Omental fat pad (tissue), 3 donors: ENCODE measurements at regions not wholly inside any gene's neighbourhood (a gene's known extent, or its start where the extent isn't known, plus 50 kb on each side); places are given as distances from the start of the nearest gene placed in this dataset.

Source experiments
- ATAC-seq: fragments of 150-250 bp; one replicate; pipeline ENCODE4 v1.9.1; 2016; ENCODE audit warnings: mild to moderate bottlenecking, moderate library complexity; ENCODE audit not compliant: low FRiP score
- DNase-seq: peaks from one replicate; pipeline ENCODE4 v3.0.0-alpha.2; 2019; ENCODE audit warnings: low spot score
- CTCF ChIP-seq, 3 donors: fragments of 450-650 bp; IDR thresholded peaks; one replicate each; pipeline ENCODE4 v1.5.1; 2016 to 2017; ENCODE audit warnings: antibody characterized with exemption in 3 of 3, mild to moderate bottlenecking in 3 of 3, moderate library complexity in 2 of 3

DNA sequence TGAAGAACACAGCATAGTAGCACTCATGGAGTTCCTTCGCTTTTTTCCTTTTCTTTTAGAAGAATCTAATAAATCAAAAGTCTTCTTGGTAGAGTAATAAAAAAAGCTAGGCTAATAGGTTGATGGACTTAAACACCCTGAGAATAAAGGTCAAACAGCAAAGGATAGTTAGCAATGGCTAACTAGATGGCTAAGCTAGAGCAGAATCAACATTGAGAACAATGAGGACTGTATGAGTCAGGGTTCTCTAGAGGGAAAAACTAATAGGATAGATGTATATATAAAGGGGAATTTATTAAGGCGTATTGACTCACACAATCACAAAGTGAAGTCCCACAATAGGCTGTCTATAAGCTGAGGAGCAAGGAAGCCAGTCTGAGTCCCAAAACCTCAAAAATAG lies 550.9 kb downstream of the GLUD2 start:
- no peak for DNase-seq
- TF ChIP-seq CTCF (IDR thresholded peaks at IDR 0.05): no peak
- no peak for ATAC-seq

- DNase-seq (no peak), ATAC-seq (no peak)
Measured at GRCh38 chrX:121635141-121635540, 587.7 kb downstream of the GLUD2 start.

DNA sequence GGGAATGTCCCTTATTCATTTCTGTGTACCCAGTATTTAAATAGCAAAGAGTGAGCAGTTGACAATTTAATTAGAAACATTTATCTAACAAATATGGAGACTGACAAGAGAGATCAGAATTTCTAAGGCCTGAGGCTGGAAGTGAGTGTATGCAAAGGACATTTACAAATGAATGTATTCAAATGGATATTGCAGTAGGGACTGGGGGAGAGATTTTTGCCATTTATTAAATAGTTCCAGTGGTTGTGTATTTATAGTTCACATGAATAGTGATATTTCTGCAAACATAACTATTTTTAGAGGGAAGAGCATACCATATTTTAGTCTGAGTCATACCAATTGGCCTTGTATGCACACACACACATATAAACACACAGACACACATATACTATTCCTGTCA lies 592.4 kb downstream of the GLUD2 start:
- ATAC-seq (no peak), DNase-seq (no peak)
- no peak for TF ChIP-seq CTCF (IDR thresholded peaks at IDR 0.05)

More at GRCh38 chrX:121635141-121635540, 587.7 kb downstream of the GLUD2 start:
- TF ChIP-seq CTCF (IDR thresholded peaks at IDR 0.05): no peak

- DNase-seq (no peak), ATAC-seq (no peak)
- TF ChIP-seq CTCF (IDR thresholded peaks at IDR 0.05): no peak
Measured at GRCh38 chrX:121641560-121641959, 594.1 kb downstream of the GLUD2 start.

DNA sequence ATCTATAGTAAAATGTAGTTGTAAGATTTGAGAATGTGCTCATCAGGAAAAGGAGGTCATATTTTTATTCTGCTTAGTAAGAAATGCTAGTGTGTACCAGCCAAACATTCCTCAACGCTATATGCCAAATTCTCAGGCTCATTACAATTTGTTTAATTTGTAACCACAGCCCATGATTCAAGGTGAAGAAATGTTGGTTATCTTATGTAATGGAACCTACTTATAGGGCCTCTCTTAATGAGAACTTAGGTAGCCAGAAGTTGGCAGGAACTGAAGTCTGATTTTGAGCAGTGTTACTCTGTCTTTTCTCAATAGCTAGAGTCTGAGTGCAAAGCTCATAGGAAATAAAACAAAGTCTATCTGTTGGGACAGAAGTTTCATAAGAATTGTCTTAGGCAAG lies 595.0 kb downstream of the GLUD2 start:
- no peak for ATAC-seq
- TF ChIP-seq CTCF (IDR thresholded peaks at IDR 0.05): no peak
- no peak for DNase-seq

- ATAC-seq (no peak), DNase-seq (no peak)
- no peak for TF ChIP-seq CTCF (IDR thresholded peaks at IDR 0.05)
Measured at GRCh38 chrX:121649417-121649816, 602.0 kb downstream of the GLUD2 start.

GRCh38 chrX:121655276-121655675 lies 607.9 kb downstream of the GLUD2 start:
- TF ChIP-seq CTCF (IDR thresholded peaks at IDR 0.05): no peak
- ATAC-seq (no peak), DNase-seq (no peak)
